ENCODE measurements at regions not wholly inside any gene's neighbourhood (a gene's known extent, or its start where the extent isn't known, plus 50 kb on each side); places are given as distances from the start of the nearest gene placed in this dataset.
"Not testable (repeated sequence)": the region's sequence is repeated elsewhere in the genome, so short reads cannot be mapped to it uniquely, and the experiment has no call there.

DNA sequence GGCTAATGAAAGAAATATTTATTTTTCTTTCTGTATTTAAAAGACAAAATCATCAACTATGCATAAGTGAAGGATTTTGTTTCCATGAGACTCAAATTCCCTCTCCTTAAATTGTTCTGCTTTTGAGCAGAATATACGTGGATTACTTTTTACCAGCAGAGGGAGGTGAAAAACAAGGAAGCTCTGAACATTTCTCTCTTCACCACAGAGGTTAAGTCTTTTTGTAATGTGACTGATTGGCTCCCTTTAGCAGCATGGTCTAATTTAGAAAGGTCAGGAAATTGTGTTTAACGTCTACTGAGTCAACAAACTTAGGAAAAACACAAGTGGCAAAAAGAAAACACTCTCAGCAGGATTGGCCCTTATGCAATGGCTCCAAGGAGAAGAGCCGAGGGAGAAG, 55.1 kb upstream of the F9 start:
- peak; percentile 40 for TF ChIP-seq CTCF (IDR thresholded peaks at IDR 0.05)
- H3K27ac Mint-ChIP-seq (ENCODE audit: unreplicated experiment), result no peak overlapping the region
- no peaks in the 10 kb centered on the region for H3K27me3 Mint-ChIP-seq (ENCODE audit: low read depth)
- no peaks in the 10 kb centered on the region for H3K4me1 Mint-ChIP-seq (ENCODE audit: low read depth)
- DNase-seq (ENCODE audit: low spot score), result no peak
- no peaks in the 10 kb centered on the region for H3K36me3 Mint-ChIP-seq (ENCODE audit: low read depth)
- H3K9me3 Mint-ChIP-seq (ENCODE audit: low read depth), result peaks cover 1% of the 10 kb centered on the region
- H3K4me3 Mint-ChIP-seq (ENCODE audit: unreplicated experiment), result no peak overlapping the region

DNA sequence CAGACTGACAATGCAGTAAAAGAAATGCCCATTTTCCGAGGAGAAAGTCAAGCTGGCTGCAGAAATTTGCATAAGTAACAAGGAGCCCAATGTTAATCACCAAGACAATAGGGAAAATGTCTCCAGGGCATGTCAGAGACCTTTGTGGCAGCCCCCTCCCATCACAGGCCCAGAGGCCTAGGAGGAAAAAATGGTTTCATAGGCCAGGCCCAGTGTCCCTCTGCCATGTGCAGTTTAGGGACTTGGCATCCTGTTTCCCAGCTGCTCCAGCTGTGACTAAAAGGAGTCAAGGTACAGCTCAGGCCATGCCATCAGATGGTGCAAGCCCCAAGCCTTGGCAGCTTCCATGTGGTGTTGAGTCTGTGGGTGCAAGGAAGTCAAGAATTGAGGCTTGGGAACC, 68.6 kb upstream of the F9 start:
- H3K4me1 Mint-ChIP-seq (ENCODE audit: low read depth); H3K36me3 Mint-ChIP-seq (ENCODE audit: low read depth); H3K27ac Mint-ChIP-seq (ENCODE audit: unreplicated experiment); H3K4me3 Mint-ChIP-seq (ENCODE audit: unreplicated experiment); DNase-seq (ENCODE audit: low spot score); H3K27me3 Mint-ChIP-seq (ENCODE audit: low read depth): not testable (repeated sequence)
- H3K9me3 Mint-ChIP-seq (ENCODE audit: low read depth), result peaks cover 26% of the 10 kb centered on the region

GRCh38 chrX:139454743-139455142, 75.8 kb upstream of the F9 start:
- no peak overlapping the region for H3K27ac Mint-ChIP-seq (ENCODE audit: unreplicated experiment)
- no peaks in the 10 kb centered on the region for H3K27me3 Mint-ChIP-seq (ENCODE audit: low read depth)
- no peak for TF ChIP-seq CTCF (IDR thresholded peaks at IDR 0.05)
- H3K9me3 Mint-ChIP-seq (ENCODE audit: low read depth), result no peaks in the 10 kb centered on the region
- H3K36me3 Mint-ChIP-seq (ENCODE audit: low read depth), result no peaks in the 10 kb centered on the region
- no peak overlapping the region for H3K4me3 Mint-ChIP-seq (ENCODE audit: unreplicated experiment)
- DNase-seq (ENCODE audit: low spot score), result no peak
- H3K4me1 Mint-ChIP-seq (ENCODE audit: low read depth), result no peaks in the 10 kb centered on the region

DNA sequence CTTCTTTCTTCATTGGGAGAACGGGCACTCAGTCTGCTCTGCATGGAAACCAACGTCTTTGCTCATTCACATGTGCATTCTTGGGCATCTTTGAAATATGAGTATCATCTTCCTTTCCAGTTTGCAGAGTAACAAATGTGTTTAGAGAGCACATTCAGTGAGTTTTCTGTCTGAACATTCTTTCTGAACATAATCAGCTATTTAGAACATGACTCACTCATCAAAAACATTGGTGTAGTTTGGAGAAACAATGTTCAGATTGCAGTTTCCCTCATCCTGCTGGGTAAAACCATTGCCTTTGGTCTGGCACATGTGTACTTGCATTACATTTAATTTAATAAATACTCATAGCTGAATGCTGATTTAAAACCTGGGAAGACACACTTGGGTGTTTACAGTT, 81.5 kb upstream of the F9 start:
- no peak overlapping the region for H3K27ac Mint-ChIP-seq (ENCODE audit: unreplicated experiment)
- no peaks in the 10 kb centered on the region for H3K27me3 Mint-ChIP-seq (ENCODE audit: low read depth)
- no peak for DNase-seq (ENCODE audit: low spot score)
- no peak for TF ChIP-seq CTCF (IDR thresholded peaks at IDR 0.05)
- peaks cover 24% of the 10 kb centered on the region for H3K9me3 Mint-ChIP-seq (ENCODE audit: low read depth)
- no peaks in the 10 kb centered on the region for H3K4me1 Mint-ChIP-seq (ENCODE audit: low read depth)
- no peak overlapping the region for H3K4me3 Mint-ChIP-seq (ENCODE audit: unreplicated experiment)
- H3K36me3 Mint-ChIP-seq (ENCODE audit: low read depth), result no peaks in the 10 kb centered on the region

DNA sequence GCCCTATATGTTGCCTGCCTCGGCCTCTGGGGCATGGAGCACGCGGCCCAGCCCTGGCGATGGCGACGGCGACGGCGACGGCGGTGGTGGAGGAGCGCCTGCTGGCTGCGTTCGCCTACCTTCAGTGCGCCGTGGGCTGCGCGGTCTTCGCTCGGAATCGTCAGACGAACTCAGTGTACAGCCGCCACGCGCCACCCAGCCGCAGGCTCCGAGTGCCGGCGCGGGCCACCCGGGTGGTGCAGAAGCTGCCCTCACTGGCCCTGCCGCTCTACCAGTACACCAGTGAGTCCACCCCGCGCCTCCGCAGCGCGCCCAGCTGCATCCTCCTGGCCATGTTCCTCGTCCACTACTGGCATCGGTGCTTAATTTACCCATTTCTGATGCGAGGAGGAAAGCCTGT, 83.7 kb upstream of the F9 start:
- Mint-ChIP-seq H3K9me3 (ENCODE audit: low read depth) (peaks cover 37% of the 10 kb centered on the region), H3K27ac (ENCODE audit: unreplicated experiment) (no peak overlapping the region), H3K4me1 (ENCODE audit: low read depth) (no peaks in the 10 kb centered on the region), H3K36me3 (ENCODE audit: low read depth) (no peaks in the 10 kb centered on the region), H3K4me3 (ENCODE audit: unreplicated experiment) (no peak overlapping the region), H3K27me3 (ENCODE audit: low read depth) (no peaks in the 10 kb centered on the region)
- TF ChIP-seq CTCF (IDR thresholded peaks at IDR 0.05), result no peak
- no peak for DNase-seq (ENCODE audit: low spot score)

DNA sequence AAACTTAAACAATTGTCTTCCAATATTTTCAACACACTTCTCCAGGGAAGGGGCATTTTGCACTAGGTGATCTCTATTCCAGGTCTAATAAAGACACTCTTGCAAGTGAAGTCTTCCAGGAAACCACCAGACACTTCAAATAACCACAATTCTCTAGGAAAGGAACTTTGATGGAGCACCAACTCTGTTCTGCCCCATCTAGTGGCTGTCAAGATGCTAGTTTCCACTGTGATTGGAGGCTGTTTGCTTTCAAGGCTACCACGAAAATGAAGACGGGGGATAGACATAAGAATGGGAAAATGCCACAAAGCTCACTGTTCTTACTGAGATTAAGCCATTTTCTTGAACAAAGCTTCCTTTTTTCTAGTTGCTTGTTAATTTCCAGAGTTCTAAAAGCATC, 100.6 kb upstream of the F9 start:
- H3K4me1 Mint-ChIP-seq (ENCODE audit: low read depth), result no peaks in the 10 kb centered on the region
- H3K27me3 Mint-ChIP-seq (ENCODE audit: low read depth), result no peaks in the 10 kb centered on the region
- H3K27ac Mint-ChIP-seq (ENCODE audit: unreplicated experiment), result no peak overlapping the region
- H3K9me3 Mint-ChIP-seq (ENCODE audit: low read depth), result no peaks in the 10 kb centered on the region
- no peaks in the 10 kb centered on the region for H3K36me3 Mint-ChIP-seq (ENCODE audit: low read depth)
- DNase-seq (ENCODE audit: low spot score), result no peak
- TF ChIP-seq CTCF (IDR thresholded peaks at IDR 0.05), result no peak
- H3K4me3 Mint-ChIP-seq (ENCODE audit: unreplicated experiment), result no peak overlapping the region
